ENCODE measurements at regions not wholly inside any gene's neighbourhood (a gene's known extent, or its start where the extent isn't known, plus 50 kb on each side); places are given as distances from the start of the nearest gene placed in this dataset.

GRCh38 chr3:99114565-99115291, 213.2 kb upstream of the DCBLD2 start:
- TF ChIP-seq EP300 (IDR thresholded peaks at IDR 0.05) (no peak), POLR2AphosphoS5 (IDR thresholded peaks at IDR 0.05) (no peak), POLR2A (IDR thresholded peaks at IDR 0.05) (no peak)
- TF ChIP-seq, protein P1, sequence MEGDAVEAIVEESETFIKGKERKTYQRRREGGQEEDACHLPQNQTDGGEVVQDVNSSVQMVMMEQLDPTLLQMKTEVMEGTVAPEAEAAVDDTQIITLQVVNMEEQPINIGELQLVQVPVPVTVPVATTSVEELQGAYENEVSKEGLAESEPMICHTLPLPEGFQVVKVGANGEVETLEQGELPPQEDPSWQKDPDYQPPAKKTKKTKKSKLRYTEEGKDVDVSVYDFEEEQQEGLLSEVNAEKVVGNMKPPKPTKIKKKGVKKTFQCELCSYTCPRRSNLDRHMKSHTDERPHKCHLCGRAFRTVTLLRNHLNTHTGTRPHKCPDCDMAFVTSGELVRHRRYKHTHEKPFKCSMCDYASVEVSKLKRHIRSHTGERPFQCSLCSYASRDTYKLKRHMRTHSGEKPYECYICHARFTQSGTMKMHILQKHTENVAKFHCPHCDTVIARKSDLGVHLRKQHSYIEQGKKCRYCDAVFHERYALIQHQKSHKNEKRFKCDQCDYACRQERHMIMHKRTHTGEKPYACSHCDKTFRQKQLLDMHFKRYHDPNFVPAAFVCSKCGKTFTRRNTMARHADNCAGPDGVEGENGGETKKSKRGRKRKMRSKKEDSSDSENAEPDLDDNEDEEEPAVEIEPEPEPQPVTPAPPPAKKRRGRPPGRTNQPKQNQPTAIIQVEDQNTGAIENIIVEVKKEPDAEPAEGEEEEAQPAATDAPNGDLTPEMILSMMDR (IDR thresholded peaks at IDR 0.05): no peak
- ATAC-seq (ENCODE audit: low FRiP score in 2 of 2) (peak in 1 of 2 donors; percentile 48), DNase-seq (no peak)

DNA sequence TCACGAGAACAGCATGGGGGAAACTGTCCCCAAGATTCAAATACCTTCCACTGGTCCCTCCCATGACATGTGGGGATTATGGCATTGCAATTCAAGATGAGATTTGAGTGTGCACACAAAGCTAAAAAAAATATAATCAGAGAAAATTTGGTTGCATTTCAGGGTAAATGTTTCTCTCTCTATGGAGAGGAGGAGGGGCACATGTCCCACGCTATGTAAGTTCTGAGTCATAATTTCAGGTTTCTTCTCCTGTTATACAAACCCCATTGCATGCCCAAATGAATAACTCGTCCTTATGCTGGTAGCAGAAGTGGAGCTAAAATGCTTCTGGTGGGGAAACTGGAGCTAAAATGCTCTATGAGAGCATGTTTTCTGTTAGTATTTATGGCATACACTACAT, 209.7 kb upstream of the DCBLD2 start:
- no peak for TF ChIP-seq POLR2AphosphoS5 (IDR thresholded peaks at IDR 0.05)
- TF ChIP-seq POLR2A (IDR thresholded peaks at IDR 0.05): no peak
- TF ChIP-seq, protein P1 (IDR thresholded peaks at IDR 0.05): no peak
- H3K27me3 ChIP-seq: no peaks in the 10 kb centered on the region
- no peaks in the 10 kb centered on the region for H3K36me3 ChIP-seq
- H3K9me3 ChIP-seq: no peaks in the 10 kb centered on the region
- no peaks in the 10 kb centered on the region for H3K4me1 ChIP-seq
- H3K27ac ChIP-seq: no peak overlapping the region
- DNase-seq: no peak
- no peak for ATAC-seq (ENCODE audit: low FRiP score in 2 of 2)
- H3K4me3 ChIP-seq: no peak overlapping the region
- 72 to 77% methylated on average over 3 of the region's 3 CpGs for WGBS, 2 donors

More at GRCh38 chr3:99114565-99115291, 213.2 kb upstream of the DCBLD2 start:
- Histone ChIP-seq H3K4me3 (no peak overlapping the region), H3K27me3 (no peaks in the 10 kb centered on the region), H3K36me3 (no peaks in the 10 kb centered on the region), H3K9me3 (no peaks in the 10 kb centered on the region), H3K4me1 (no peaks in the 10 kb centered on the region), H3K27ac (no peak overlapping the region)
- 87 to 89% methylated on average over 9 of the region's 9 CpGs for WGBS, 2 donors

- Histone ChIP-seq H3K36me3 (no peaks in the 10 kb centered on the region), H3K4me1 (no peaks in the 10 kb centered on the region), H3K4me3 (no peak overlapping the region), H3K27ac (no peak overlapping the region), H3K27me3 (no peaks in the 10 kb centered on the region), H3K9me3 (no peaks in the 10 kb centered on the region)
- TF ChIP-seq POLR2A (IDR thresholded peaks at IDR 0.05) (no peak), POLR2AphosphoS5 (IDR thresholded peaks at IDR 0.05) (no peak), EP300 (IDR thresholded peaks at IDR 0.05) (no peak)
- TF ChIP-seq, protein P1 (IDR thresholded peaks at IDR 0.05): no peak
- 79 to 80% methylated on average over 4 of the region's 4 CpGs for WGBS, 2 donors
- DNase-seq (no peak), ATAC-seq (ENCODE audit: low FRiP score in 2 of 2) (no peak)
Observed at GRCh38 chr3:99110401-99110800, 208.9 kb upstream of the DCBLD2 start.

DNA sequence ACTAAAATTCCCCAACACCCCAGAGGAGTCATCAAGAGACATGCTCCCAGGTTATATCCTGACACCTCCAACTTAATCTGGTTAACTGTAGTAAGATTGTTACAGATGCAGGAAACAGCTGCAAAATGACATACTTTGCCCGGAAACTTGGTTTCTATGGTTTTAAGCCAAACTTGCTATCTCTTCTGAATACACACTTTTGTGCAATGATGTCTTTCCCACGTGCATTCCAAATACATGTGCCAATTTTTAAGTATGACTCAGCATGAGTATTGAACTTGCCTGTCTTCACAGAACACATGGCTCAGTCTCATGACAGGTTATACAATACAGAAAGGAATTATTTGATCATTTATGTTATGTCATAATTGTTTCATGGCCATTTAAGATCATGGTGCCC, 207.0 kb upstream of the DCBLD2 start:
- Histone ChIP-seq H3K27me3 (no peaks in the 10 kb centered on the region), H3K4me3 (no peak overlapping the region), H3K9me3 (no peaks in the 10 kb centered on the region), H3K4me1 (no peaks in the 10 kb centered on the region), H3K27ac (no peak overlapping the region), H3K36me3 (no peaks in the 10 kb centered on the region)
- TF ChIP-seq POLR2A (IDR thresholded peaks at IDR 0.05) (no peak), POLR2AphosphoS5 (IDR thresholded peaks at IDR 0.05) (no peak), EP300 (IDR thresholded peaks at IDR 0.05) (no peak)
- TF ChIP-seq, protein P1 (IDR thresholded peaks at IDR 0.05): no peak
- 40 to 45% methylated on average over 2 of the region's 2 CpGs for WGBS, 2 donors
- peak in 1 of 2 donors; percentile 84 for ATAC-seq (ENCODE audit: low FRiP score in 2 of 2)
- DNase-seq: no peak

GRCh38 chr3:99094606-99095005, 193.1 kb upstream of the DCBLD2 start:
- Histone ChIP-seq H3K36me3 (no peaks in the 10 kb centered on the region), H3K4me1 (no peaks in the 10 kb centered on the region), H3K27ac (no peak overlapping the region), H3K9me3 (no peaks in the 10 kb centered on the region), H3K27me3 (no peaks in the 10 kb centered on the region), H3K4me3 (no peak overlapping the region)
- no peak for DNase-seq
- TF ChIP-seq POLR2AphosphoS5 (IDR thresholded peaks at IDR 0.05) (no peak), EP300 (IDR thresholded peaks at IDR 0.05) (no peak)
- no peak for ATAC-seq (ENCODE audit: low FRiP score in 2 of 2)
- 77 to 88% methylated on average over 2 of the region's 2 CpGs for WGBS, 2 donors

Measured in upper lobe of left lung (tissue), 6 donors.